GM12892 (cell line): ENCODE measurements at regions not wholly inside any gene's neighbourhood (a gene's known extent, or its start where the extent isn't known, plus 50 kb on each side); places are given as distances from the start of the nearest gene placed in this dataset.

Experiments
- POLR2A ChIP-seq: IDR thresholded peaks from 2 replicates; pipeline ENCODE4 v1.6.1; 2011; ENCODE audit warnings: low read depth, low read length, control low read depth
- POLR2AphosphoS5 ChIP-seq: IDR thresholded peaks from 2 replicates; pipeline ENCODE4 v1.6.1; 2011; ENCODE audit warnings: low read depth, low read length, control low read depth

GRCh38 chr5:153901449-153901848, 137.3 kb downstream of the FAM114A2 start:
- no peak for TF ChIP-seq POLR2A
- no peak for TF ChIP-seq POLR2AphosphoS5
